ENCODE measurements at regions not wholly inside any gene's neighbourhood (a gene's known extent, or its start where the extent isn't known, plus 50 kb on each side); places are given as distances from the start of the nearest gene placed in this dataset.

- DNase-seq (no peak), ATAC-seq (no peak)
- intact Hi-C loops (cut with DNase I): no loop called here
- H3K36me3 ChIP-seq: no peaks in the 10 kb centered on the region
- H3K9me3 ChIP-seq: no peaks in the 10 kb centered on the region
- peaks cover 0 to 37% (median 3%) of the 10 kb centered on the region in 12 donors for H3K4me1 ChIP-seq
- no peak overlapping the region for H3K27ac ChIP-seq
- H3K4me3 ChIP-seq: no peak overlapping the region
- peaks cover 0 to 4% (median 0%) of the 10 kb centered on the region in 9 donors for H3K27me3 ChIP-seq
- TF ChIP-seq CTCF (IDR thresholded peaks at IDR 0.05) (no peak), POLR2A (IDR thresholded peaks at IDR 0.05) (no peak)
These were observed 206.2 kb downstream of the ZNF365 start for GRCh38 chr10:62580396-62580795.

- WGBS, 4 donors: 82 to 94% (median 86%) methylated on average over 3 of the region's 3 CpGs
- no peak for ATAC-seq
- Histone ChIP-seq H3K27ac (peak overlapping the region in 5 of 12 donors; percentile 40 to 82 (median 69)), H3K36me3 (no peaks in the 10 kb centered on the region), H3K4me1 (peaks cover 0 to 37% (median 3%) of the 10 kb centered on the region in 12 donors), H3K9me3 (no peaks in the 10 kb centered on the region), H3K4me3 (no peak overlapping the region), H3K27me3 (no peaks in the 10 kb centered on the region)
- intact Hi-C loops (cut with DNase I): no loop called here
- TF ChIP-seq POLR2A (IDR thresholded peaks at IDR 0.05): no peak
- TF ChIP-seq CTCF (IDR thresholded peaks at IDR 0.05): no peak
- DNase-seq: peak in 1 of 5 donors; percentile 33
These were observed 207.2 kb downstream of the ZNF365 start for GRCh38 chr10:62581351-62581750.

- Histone ChIP-seq H3K27me3 (no peaks in the 10 kb centered on the region), H3K36me3 (no peaks in the 10 kb centered on the region), H3K27ac (peak overlapping the region in 6 of 12 donors; percentile 40 to 82 (median 71)), H3K9me3 (no peaks in the 10 kb centered on the region), H3K4me1 (peaks cover 0 to 37% (median 3%) of the 10 kb centered on the region in 12 donors), H3K4me3 (no peak overlapping the region)
- TF ChIP-seq POLR2A (IDR thresholded peaks at IDR 0.05) (no peak), CTCF (IDR thresholded peaks at IDR 0.05) (no peak)
- intact Hi-C loops (cut with DNase I): no loop called here
- WGBS, 4 donors: 52 to 78% (median 74%) methylated on average over 4 of the region's 4 CpGs
- DNase-seq (no peak), ATAC-seq (no peak)
These were observed 208.0 kb downstream of the ZNF365 start for GRCh38 chr10:62582101-62582705.

- Histone ChIP-seq H3K9me3 (no peaks in the 10 kb centered on the region), H3K4me1 (peaks cover 0 to 37% (median 3%) of the 10 kb centered on the region in 12 donors), H3K36me3 (no peaks in the 10 kb centered on the region), H3K4me3 (no peak overlapping the region), H3K27ac (peak overlapping the region in 8 of 12 donors; percentile 40 to 82 (median 70)), H3K27me3 (no peaks in the 10 kb centered on the region)
- 34 to 44% (median 37%) methylated on average over 7 of the region's 7 CpGs for WGBS, 4 donors
- DNase-seq: peak; percentile 70 to 88 (median 83)
- intact Hi-C loops (cut with DNase I): no loop called here
- TF ChIP-seq CTCF (IDR thresholded peaks at IDR 0.05) (no peak), POLR2A (IDR thresholded peaks at IDR 0.05) (no peak)
- peak; percentile 60 to 93 (median 82) for ATAC-seq
These were observed 208.6 kb downstream of the ZNF365 start for GRCh38 chr10:62582804-62583208.

All from heart left ventricle (tissue), 16 donors.